H1 (cell line): ENCODE measurements at regions not wholly inside any gene's neighbourhood (a gene's known extent, or its start where the extent isn't known, plus 50 kb on each side); places are given as distances from the start of the nearest gene placed in this dataset.

Experiments used
- EP300 ChIP-seq, 2 experiments: IDR thresholded peaks; 1 replicate in 1 of 2; 2 replicates in 1 of 2; pipeline ENCODE4 v1.6.1; 2011 to 2012; ENCODE audit warnings: low read depth in 2 of 2, low read length in 2 of 2, mild to moderate bottlenecking in 2 of 2, borderline replicate concordance in 1 of 2, inconsistent platforms in 1 of 2, moderate library complexity in 1 of 2
- RAD21 ChIP-seq, 2 experiments: IDR thresholded peaks in 1 of 2; conservative IDR thresholded peaks in 1 of 2; 2 replicates each; pipeline ENCODE4 v1.6.1; 2011; ENCODE audit warnings: low read depth in 2 of 2, low read length in 2 of 2, improper control_type of control experiment in 1 of 2, inconsistent platforms in 1 of 2, mild to moderate bottlenecking in 1 of 2, moderate library complexity in 1 of 2
- RNF2 ChIP-seq: fragments of 200-900, 300-1000 bp; sonication (generic); IDR thresholded peaks from 2 replicates; pipeline ENCODE4 v1.7.1; 2016; ENCODE audit warnings: borderline replicate concordance, low read depth, mild to moderate bottlenecking, antibody characterized with exemption, low read length; ENCODE audit not compliant: poor library complexity, severe bottlenecking; ENCODE audit errors: missing control alignments
- SAP30 ChIP-seq: fragments of 300-600 bp; sonication (generic); IDR thresholded peaks from 2 replicates; pipeline ENCODE4 v1.7.1; 2012; ENCODE audit warnings: low read length, moderate library complexity, mild to moderate bottlenecking, inconsistent platforms; ENCODE audit not compliant: insufficient read depth, insufficient replicate concordance
- SIRT6 ChIP-seq: IDR thresholded peaks from one replicate; pipeline ENCODE4 v1.7.1; 2012; ENCODE audit warnings: low read length, inconsistent platforms

DNA sequence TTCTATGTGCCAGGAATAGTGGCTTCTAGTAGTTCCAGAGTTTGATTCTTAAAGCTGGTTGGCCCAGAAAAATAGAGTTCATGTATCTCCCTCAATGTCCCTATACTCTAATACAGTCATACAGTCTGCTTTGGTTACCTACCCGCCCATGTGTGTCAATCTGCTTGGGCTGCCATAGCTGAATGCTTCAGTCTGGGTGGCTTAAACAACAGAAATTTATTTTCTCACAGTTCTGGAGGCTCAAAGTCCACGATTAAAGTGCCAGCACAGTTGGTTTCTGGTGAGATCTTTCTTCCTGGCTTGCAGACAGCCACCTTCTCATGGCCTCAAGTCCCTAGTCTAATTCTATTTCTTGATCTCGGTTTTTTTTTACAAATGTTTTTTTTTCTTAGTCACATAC lies 1739.0 kb downstream of the MAT2B start (continued):
- TF ChIP-seq EP300 (IDR thresholded peaks at IDR 0.05; ENCODE audit: borderline replicate concordance in 1 of 2, low read depth in 2 of 2, low read length in 2 of 2) (no peak), SIRT6 (no peak), RAD21 (IDR thresholded peaks at IDR 0.05 in 1 of 2, conservative IDR thresholded peaks at IDR 0.05 in 1 of 2; ENCODE audit: low read depth in 2 of 2, low read length in 2 of 2) (no peak), RNF2 (no peak), SAP30 (no peak)
